ENCODE measurements at regions not wholly inside any gene's neighbourhood (a gene's known extent, or its start where the extent isn't known, plus 50 kb on each side); places are given as distances from the start of the nearest gene placed in this dataset.
"Not testable (repeated sequence)": the region's sequence is repeated elsewhere in the genome, so short reads cannot be mapped to it uniquely, and the experiment has no call there.

- DNase-seq: no peak
These were observed 1189.6 kb upstream of the CELF2 start for GRCh38 chr10:9828110-9828509.

- no peak for DNase-seq
These were observed 1183.7 kb upstream of the CELF2 start for GRCh38 chr10:9833942-9834341.

- no peak for DNase-seq
These were observed 1183.2 kb upstream of the CELF2 start for GRCh38 chr10:9834434-9834833.

- no peak for DNase-seq
These were observed 1172.6 kb upstream of the CELF2 start for GRCh38 chr10:9845075-9845474.

GRCh38 chr10:9848278-9848677, 1169.4 kb upstream of the CELF2 start:
- no peak for DNase-seq

- no peak for DNase-seq
These were observed 1168.7 kb upstream of the CELF2 start for GRCh38 chr10:9848981-9849380.

- no peak for DNase-seq
These were observed 1167.3 kb upstream of the CELF2 start for GRCh38 chr10:9850415-9850814.

- DNase-seq: no peak
These were observed 1165.9 kb upstream of the CELF2 start for GRCh38 chr10:9851808-9852207.

- no peak for DNase-seq
These were observed 1164.0 kb upstream of the CELF2 start for GRCh38 chr10:9853405-9854355.

GRCh38 chr10:9855451-9855850, 1162.2 kb upstream of the CELF2 start:
- not testable (repeated sequence) for DNase-seq

GRCh38 chr10:9858816-9859215, 1158.9 kb upstream of the CELF2 start:
- no peak for DNase-seq

GRCh38 chr10:9860045-9860444, 1157.6 kb upstream of the CELF2 start:
- no peak for DNase-seq

GRCh38 chr10:9863559-9864121, 1154.0 kb upstream of the CELF2 start:
- DNase-seq: no peak

GRCh38 chr10:9868499-9868898, 1149.2 kb upstream of the CELF2 start:
- no peak for DNase-seq

- DNase-seq: no peak
These were observed 1148.5 kb upstream of the CELF2 start for GRCh38 chr10:9869205-9869604.

- DNase-seq: no peak
These were observed 1148.0 kb upstream of the CELF2 start for GRCh38 chr10:9869606-9870176.

GRCh38 chr10:9875353-9875752, 1142.3 kb upstream of the CELF2 start:
- DNase-seq: no peak

- no peak for DNase-seq
These were observed 1139.7 kb upstream of the CELF2 start for GRCh38 chr10:9877978-9878377.

GRCh38 chr10:9878383-9878782, 1139.3 kb upstream of the CELF2 start:
- DNase-seq: no peak

GRCh38 chr10:9885761-9886160, 1131.9 kb upstream of the CELF2 start:
- no peak for DNase-seq

GRCh38 chr10:9886772-9887171, 1130.9 kb upstream of the CELF2 start:
- no peak for DNase-seq

GRCh38 chr10:9895453-9895852, 1122.2 kb upstream of the CELF2 start:
- DNase-seq: no peak

GRCh38 chr10:9895981-9896380, 1121.7 kb upstream of the CELF2 start:
- no peak for DNase-seq

All from stimulated activated CD4-positive, alpha-beta T cell treated with anti-CD3 and anti-CD28 coated beads, Interleukin-2, amount 100 ng/mL, for 24 hours (primary cell).